RPMI7951 (cell line): ENCODE measurements at regions not wholly inside any gene's neighbourhood (a gene's known extent, or its start where the extent isn't known, plus 50 kb on each side); places are given as distances from the start of the nearest gene placed in this dataset.
A peak's percentile ranks its signal among the peaks of the same experiment; 100 is the strongest.
"Not testable (repeated sequence)": the region's sequence is repeated elsewhere in the genome, so short reads cannot be mapped to it uniquely, and the experiment has no call there.

Source experiments
- DNase-seq: peaks from one replicate; pipeline ENCODE4 v3.0.0-alpha.2; 2012; ENCODE audit warnings: low read depth

DNA sequence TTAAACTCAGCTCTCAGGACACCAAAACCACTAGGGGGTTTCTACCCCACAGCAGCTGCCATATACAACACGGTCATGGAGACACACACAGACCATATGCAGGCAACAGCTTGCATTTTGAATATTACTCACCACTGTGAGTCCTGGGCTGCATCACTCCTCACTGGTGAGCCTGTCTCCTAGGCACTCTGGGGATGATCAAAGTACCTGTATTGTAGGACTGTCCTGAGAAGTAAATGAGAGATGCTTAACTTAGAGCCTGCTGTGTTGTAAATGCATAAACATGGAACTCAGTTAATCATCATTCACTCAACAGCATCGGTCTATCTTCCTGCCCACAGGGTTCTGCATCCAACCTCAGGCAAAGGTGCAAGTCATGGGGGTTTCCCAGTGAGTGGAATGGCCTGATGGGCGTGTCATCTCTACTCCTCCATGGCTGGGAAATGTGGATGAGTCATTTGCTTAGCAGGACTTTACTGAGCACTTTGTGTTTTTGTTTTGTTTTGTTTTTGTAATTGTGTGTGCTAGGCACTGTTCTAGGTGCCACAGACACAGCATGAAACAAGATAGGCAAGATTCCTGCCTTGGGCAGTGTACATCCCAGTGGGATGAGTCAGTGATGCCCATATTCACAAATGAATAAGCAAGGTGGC is 1141.2 kb upstream of the TMEM132C start:
- DNase-seq, result peak; percentile 94

GRCh38 chr12:127126260-127126628 is 1140.7 kb upstream of the TMEM132C start:
- DNase-seq, result no peak

- DNase-seq, result no peak
Measured at GRCh38 chr12:127127897-127128296, 1139.1 kb upstream of the TMEM132C start.

GRCh38 chr12:127130506-127131124 is 1136.4 kb upstream of the TMEM132C start:
- DNase-seq, result no peak

GRCh38 chr12:127133675-127134335 is 1133.2 kb upstream of the TMEM132C start:
- DNase-seq, result no peak

DNA sequence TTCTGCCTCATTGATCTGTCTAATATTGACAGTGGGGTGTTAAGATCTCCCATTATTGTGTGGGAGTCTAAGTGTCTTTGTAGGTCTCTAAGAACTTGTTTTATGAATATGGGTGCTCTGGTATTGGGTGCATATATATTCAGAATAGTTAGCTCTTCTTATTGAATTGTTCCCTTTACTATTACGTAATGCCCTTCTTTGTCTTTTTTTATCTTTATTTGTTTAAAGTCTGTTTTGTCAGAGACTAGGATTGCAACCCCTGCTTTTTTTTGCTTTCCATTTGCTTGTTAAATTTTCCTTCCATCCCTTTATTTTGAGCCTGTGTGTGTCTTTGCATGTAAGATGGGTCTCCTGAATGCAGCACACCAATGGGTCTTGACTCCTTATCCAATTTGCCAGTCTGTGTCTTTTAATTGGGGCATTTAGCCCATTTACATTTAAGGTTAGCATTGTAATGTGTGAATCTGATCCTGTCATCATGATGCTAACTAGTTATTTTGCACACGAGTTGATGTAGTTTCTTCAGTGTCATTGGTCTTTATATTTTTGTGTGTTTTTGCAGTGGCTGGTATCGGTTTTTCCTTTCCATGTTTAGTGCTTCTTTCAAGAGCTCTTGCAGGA is 1126.0 kb upstream of the TMEM132C start:
- not testable (repeated sequence) for DNase-seq

DNA sequence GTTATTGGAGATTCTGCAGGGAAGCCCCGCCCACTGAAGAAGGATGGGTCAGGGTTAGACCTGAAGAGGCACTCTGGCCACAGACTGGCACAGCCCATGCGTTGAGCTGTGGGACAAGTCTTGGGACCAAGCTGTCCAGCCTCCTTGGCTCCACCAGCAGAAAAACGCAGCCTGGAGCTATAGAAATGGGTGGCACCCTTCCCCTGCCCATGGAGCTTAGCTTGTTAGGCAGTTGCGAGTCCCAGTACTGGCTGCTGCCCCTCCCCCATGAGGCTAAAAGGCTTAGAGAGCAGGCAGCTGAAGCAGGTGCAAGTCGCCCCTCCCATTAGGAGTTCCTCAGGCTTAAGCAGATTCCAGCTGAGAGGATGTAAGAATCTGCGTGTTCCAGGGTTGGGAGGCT is 1124.0 kb upstream of the TMEM132C start:
- no peak for DNase-seq

- DNase-seq, result no peak
Measured at GRCh38 chr12:127144770-127145169, 1122.2 kb upstream of the TMEM132C start.

- no peak for DNase-seq
Measured at GRCh38 chr12:127145241-127145928, 1121.6 kb upstream of the TMEM132C start.

DNA sequence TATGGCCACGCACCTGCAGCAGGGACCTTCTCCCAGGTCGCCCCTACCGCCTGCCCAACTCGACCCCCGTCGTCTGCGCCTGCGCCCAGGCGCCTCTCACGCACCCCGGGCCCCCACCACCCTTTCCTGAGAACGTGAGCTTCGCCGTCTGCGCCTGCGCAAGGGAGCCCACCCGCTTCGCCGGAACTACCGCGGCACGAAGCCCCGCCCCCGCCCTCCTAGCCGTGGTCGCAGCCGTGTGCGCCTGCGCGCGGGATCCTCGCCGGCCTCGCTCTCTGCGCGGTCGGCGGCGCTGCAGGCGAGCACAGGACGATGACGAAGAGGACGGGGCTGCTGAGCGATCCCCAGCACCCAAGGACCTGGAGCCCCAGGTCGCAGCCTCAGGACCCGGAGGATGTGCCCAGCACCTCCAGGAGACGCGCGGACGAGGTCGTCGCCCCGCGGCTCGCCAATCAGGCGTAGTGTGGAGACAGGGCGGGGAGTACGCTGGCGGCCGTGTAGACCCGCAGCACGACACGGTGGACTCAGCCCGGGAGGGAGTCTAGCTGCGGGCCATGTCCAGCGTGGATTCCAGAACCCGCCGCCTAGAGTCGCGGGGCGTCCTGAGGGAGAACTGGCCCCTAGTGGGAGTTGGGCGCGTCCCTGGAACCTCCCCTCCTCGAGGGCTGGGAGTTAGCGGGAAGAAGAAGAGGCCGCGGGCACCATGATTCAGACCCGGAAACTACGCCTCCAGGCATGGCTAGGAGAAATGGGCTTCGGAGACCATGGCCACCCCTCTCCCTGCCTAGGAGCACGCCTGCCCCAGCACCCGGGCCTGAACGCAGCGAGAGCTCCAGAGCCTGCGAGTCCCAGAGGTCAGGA is 1120.8 kb upstream of the TMEM132C start:
- peak; percentile 73 for DNase-seq

DNA sequence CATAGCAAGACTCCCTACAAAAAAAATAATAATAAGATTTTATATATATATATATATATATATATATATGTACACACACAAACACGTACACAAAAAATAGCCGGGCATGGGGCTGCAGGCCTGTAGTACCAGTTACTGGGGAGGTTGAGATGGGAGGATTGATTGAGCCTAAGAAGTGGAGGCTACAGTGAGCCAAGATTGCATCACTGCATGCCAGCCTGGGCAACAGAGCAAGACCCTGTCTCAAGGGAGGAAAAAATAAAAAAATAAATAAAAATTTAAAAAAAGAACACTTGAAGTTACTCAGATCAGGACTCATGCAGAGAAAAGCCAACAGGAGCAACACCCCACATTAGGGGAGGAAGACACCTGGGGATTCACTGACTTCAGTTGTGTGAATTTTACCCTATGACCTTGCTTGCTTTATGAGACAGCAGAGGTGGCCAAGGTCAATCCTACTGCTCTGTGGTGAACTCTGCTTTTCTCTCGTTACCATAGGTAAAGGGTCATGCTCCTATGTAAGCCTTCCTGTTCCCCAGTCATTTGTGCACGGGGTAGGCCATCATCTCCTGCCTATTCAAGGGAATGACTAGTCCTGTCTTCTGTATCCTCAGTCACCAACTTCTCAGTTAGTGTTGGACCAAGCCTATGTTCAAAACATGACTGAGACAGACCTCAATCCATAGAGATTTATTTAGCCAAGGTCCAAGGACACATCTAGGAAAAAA is 1119.8 kb upstream of the TMEM132C start:
- no peak for DNase-seq

- no peak for DNase-seq
Measured at GRCh38 chr12:127147724-127148123, 1119.2 kb upstream of the TMEM132C start.

- no peak for DNase-seq
Measured at GRCh38 chr12:127148318-127148717, 1118.7 kb upstream of the TMEM132C start.

DNA sequence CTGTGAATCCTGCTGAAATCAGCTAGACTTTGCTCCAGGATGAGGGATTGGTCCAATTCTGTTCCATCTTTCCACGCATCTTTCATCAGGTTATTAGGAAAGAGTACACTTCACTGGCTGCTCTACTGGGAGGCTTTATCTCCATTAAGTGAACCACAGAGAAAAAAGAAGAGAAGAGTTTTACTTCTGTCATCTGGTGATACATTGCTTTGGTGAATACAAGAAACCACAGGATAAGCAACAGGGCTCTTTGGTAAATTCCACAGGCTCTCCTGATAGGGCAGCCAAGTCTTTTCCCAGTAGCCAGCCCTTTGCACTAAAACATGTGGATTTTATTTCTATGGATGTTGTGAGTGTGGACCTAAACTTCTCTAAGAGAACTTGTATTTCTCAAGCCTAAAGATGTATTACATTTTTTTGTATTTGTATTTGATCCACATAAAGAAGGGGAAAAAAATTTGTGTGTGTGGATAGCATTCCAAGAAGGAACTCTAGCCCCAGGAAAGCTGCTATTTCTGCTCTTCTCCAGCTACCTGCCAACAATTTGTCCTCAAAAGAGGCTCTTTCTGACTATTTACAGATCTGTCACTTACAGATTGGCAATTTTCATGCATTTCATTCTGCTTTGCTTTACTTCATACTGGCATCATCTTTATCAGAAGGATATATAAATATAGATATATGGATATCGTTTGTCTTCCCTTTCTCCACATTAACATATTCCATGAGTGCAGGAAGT is 1117.6 kb upstream of the TMEM132C start:
- peak; percentile 62 for DNase-seq

DNA sequence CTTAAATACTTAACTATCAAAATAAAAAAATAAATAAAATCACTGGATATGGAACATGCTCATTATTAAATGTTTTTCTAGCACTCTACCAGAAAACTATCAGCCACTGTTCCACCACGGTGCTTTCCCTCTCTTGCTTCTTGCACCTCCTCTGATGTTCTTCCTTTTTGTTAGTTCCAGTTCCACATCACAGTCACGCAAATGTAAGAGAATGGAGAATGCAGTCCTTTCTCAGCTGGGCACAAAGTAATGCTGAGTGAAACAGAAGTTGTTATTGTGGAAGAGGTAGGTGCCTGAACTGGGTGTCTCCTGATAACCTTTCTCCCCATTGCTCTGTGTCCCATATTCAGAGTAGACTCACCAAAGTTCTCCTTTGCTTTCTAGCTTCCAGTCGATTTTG is 1116.9 kb upstream of the TMEM132C start:
- DNase-seq, result no peak

- no peak for DNase-seq
Measured at GRCh38 chr12:127150479-127150878, 1116.5 kb upstream of the TMEM132C start.

- no peak for DNase-seq
Measured at GRCh38 chr12:127150956-127151355, 1116.0 kb upstream of the TMEM132C start.

GRCh38 chr12:127153996-127154395 is 1113.0 kb upstream of the TMEM132C start:
- DNase-seq, result no peak

DNA sequence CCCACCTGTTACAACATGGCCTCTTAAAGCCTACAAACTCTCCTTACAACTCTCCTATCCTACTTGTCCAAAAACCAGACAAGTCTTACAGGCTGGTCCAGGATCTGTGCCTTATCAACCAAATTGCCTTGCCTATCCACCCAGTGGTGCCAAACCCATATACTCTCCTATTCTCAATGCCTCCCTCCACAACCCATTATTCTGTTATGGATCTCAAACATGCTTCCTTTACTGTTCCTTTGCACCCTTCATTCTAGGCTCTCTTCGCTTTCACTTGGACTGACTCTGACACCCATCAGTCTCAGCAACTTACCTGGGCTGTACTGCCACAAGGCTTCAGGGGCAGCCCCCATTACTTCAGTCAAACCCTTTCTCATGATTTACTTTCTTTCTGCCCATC is 1112.1 kb upstream of the TMEM132C start:
- not testable (repeated sequence) for DNase-seq
